ENCODE measurements at regions not wholly inside any gene's neighbourhood (a gene's known extent, or its start where the extent isn't known, plus 50 kb on each side); places are given as distances from the start of the nearest gene placed in this dataset.

DNA sequence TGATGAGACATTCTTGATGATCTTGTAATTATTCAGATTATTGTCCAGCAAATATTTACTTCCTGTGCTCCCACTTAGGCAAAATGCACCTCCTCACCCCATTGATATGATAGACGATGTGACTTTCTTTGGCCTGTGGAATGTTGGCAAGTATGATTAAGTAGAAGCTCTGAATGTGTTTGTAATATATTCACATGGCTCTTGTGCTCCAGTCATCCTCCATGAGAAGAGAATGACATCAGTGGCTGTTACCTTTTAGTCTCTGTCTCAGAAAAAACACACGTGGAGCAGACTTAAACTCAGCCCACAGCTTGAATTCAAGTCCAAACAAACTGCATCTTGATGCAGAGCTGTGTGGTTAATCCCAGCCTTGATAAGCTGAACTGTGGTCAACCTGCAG, 984.3 kb upstream of the FBXO33 start:
- TF ChIP-seq ARNTL (CRISPR knock-in tag; IDR thresholded peaks at IDR 0.05) (no peak), ZNF768 (CRISPR knock-in tag; IDR thresholded peaks at IDR 0.05) (no peak), ZNF792 (CRISPR knock-in tag; IDR thresholded peaks at IDR 0.05) (no peak), ZNF232 (CRISPR knock-in tag; IDR thresholded peaks at IDR 0.05; ENCODE audit: borderline replicate concordance) (no peak)
- TF ChIP-seq, protein P1, sequence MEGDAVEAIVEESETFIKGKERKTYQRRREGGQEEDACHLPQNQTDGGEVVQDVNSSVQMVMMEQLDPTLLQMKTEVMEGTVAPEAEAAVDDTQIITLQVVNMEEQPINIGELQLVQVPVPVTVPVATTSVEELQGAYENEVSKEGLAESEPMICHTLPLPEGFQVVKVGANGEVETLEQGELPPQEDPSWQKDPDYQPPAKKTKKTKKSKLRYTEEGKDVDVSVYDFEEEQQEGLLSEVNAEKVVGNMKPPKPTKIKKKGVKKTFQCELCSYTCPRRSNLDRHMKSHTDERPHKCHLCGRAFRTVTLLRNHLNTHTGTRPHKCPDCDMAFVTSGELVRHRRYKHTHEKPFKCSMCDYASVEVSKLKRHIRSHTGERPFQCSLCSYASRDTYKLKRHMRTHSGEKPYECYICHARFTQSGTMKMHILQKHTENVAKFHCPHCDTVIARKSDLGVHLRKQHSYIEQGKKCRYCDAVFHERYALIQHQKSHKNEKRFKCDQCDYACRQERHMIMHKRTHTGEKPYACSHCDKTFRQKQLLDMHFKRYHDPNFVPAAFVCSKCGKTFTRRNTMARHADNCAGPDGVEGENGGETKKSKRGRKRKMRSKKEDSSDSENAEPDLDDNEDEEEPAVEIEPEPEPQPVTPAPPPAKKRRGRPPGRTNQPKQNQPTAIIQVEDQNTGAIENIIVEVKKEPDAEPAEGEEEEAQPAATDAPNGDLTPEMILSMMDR (CRISPR knock-in tag; IDR thresholded peaks at IDR 0.05) = no peak
- TF ChIP-seq, protein P2, sequence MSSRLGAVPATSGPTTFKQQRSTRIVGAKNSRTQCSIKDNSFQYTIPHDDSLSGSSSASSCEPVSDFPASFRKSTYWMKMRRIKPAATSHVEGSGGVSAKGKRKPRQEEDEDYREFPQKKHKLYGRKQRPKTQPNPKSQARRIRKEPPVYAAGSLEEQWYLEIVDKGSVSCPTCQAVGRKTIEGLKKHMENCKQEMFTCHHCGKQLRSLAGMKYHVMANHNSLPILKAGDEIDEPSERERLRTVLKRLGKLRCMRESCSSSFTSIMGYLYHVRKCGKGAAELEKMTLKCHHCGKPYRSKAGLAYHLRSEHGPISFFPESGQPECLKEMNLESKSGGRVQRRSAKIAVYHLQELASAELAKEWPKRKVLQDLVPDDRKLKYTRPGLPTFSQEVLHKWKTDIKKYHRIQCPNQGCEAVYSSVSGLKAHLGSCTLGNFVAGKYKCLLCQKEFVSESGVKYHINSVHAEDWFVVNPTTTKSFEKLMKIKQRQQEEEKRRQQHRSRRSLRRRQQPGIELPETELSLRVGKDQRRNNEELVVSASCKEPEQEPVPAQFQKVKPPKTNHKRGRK (CRISPR knock-in tag; IDR thresholded peaks at IDR 0.05) = no peak
- TF ChIP-seq, protein P3, sequence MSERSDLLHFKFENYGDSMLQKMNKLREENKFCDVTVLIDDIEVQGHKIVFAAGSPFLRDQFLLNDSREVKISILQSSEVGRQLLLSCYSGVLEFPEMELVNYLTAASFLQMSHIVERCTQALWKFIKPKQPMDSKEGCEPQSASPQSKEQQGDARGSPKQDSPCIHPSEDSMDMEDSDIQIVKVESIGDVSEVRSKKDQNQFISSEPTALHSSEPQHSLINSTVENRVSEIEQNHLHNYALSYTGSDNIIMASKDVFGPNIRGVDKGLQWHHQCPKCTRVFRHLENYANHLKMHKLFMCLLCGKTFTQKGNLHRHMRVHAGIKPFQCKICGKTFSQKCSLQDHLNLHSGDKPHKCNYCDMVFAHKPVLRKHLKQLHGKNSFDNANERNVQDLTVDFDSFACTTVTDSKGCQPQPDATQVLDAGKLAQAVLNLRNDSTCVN (CRISPR knock-in tag; IDR thresholded peaks at IDR 0.05; ENCODE audit: borderline replicate concordance) = no peak
- TF ChIP-seq, protein P4, sequence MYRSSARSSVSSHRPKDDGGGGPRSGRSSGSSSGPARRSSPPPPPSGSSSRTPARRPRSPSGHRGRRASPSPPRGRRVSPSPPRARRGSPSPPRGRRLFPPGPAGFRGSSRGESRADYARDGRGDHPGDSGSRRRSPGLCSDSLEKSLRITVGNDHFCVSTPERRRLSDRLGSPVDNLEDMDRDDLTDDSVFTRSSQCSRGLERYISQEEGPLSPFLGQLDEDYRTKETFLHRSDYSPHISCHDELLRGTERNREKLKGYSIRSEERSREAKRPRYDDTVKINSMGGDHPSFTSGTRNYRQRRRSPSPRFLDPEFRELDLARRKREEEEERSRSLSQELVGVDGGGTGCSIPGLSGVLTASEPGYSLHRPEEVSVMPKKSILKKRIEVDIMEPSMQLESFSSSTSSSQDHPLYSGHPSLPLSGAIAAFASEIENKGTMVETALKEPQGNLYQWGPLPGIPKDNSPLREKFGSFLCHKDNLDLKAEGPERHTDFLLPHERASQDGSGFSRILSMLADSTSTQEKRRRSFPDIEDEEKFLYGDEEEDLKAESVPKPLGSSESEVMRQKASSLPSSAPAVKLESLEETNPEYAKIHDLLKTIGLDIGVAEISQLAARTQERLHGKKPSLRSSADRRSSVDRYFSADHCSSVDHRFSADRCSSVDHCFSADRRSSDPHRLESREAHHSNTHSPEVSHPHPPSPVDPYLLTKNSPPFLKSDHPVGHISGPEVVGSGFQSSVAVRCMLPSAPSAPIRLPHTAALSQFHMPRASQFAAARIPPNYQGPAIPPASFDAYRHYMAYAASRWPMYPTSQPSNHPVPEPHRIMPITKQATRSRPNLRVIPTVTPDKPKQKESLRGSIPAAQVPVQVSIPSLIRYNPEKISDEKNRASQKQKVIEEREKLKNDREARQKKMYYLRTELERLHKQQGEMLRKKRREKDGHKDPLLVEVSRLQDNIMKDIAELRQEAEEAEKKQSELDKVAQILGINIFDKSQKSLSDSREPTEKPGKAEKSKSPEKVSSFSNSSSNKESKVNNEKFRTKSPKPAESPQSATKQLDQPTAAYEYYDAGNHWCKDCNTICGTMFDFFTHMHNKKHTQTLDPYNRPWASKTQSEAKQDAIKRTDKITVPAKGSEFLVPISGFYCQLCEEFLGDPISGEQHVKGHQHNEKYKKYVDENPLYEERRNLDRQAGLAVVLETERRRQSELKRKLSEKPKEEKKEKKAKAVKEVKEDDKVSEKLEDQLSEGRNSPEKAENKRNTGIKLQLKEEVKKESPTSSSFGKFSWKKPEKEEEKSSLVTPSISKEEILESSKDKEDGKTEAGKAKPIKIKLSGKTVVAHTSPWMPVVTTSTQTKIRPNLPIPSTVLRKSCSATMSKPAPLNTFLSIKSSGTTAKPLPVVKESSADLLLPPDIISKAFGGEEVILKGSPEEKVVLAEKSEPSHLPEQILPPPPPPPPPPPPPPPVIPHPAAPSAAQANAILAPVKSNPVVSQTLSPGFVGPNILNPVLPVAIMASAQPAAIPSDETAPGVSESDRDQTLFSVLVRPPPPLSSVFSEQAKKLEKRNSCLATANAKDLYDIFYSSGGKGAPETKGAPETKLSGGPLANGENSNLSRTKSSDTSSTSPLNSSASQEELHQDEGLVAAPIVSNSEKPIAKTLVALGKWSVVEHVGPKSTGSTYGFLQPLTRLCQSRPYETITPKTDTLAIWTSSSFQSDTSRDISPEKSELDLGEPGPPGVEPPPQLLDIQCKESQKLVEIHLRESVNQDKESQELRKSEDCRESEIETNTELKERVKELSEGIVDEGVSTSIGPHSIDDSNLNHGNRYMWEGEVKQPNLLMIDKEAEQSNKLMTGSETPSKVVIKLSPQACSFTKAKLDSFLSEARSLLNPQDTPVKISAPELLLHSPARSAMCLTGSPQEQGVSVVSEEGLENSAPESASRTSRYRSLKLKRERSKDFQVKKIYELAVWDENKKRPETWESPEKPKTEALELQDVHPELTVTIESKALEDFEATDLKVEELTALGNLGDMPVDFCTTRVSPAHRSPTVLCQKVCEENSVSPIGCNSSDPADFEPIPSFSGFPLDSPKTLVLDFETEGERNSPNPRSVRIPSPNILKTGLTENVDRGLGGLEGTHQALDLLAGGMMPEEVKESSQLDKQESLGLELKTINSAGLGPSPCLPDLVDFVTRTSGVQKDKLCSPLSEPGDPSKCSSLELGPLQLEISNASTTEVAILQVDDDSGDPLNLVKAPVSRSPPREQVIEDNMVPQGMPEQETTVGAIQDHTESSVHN (CRISPR knock-in tag; IDR thresholded peaks at IDR 0.05) = no peak
- TF ChIP-seq, protein P5, sequence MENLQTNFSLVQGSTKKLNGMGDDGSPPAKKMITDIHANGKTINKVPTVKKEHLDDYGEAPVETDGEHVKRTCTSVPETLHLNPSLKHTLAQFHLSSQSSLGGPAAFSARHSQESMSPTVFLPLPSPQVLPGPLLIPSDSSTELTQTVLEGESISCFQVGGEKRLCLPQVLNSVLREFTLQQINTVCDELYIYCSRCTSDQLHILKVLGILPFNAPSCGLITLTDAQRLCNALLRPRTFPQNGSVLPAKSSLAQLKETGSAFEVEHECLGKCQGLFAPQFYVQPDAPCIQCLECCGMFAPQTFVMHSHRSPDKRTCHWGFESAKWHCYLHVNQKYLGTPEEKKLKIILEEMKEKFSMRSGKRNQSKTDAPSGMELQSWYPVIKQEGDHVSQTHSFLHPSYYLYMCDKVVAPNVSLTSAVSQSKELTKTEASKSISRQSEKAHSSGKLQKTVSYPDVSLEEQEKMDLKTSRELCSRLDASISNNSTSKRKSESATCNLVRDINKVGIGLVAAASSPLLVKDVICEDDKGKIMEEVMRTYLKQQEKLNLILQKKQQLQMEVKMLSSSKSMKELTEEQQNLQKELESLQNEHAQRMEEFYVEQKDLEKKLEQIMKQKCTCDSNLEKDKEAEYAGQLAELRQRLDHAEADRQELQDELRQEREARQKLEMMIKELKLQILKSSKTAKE (CRISPR knock-in tag; IDR thresholded peaks at IDR 0.05; ENCODE audit: borderline replicate concordance) = no peak

All from HepG2 (cell line).